Esophagus muscularis mucosa (tissue), 4 donors: ENCODE measurements at regions not wholly inside any gene's neighbourhood (a gene's known extent, or its start where the extent isn't known, plus 50 kb on each side); places are given as distances from the start of the nearest gene placed in this dataset.

Source experiments
- DNase-seq: peaks from one replicate; pipeline ENCODE4 v3.0.0-alpha.2; 2017; ENCODE audit errors: extremely low spot score
- H3K27ac ChIP-seq, 4 donors: fragments of 200-600 bp; sonication (generic); replicated peaks in 1 of 4; 1 replicate in 3 of 4; 2 replicates in 1 of 4; pipeline ENCODE4 v1.5.1; 2016 to 2019; ENCODE audit warnings: mild to moderate bottlenecking in 1 of 4
- H3K27me3 ChIP-seq, 4 donors: fragments of 200-600 bp; sonication (generic); one replicate each; pipeline versions ENCODE4 v1.5.1 to v1.6.0; 2016 to 2019
- H3K36me3 ChIP-seq, 4 donors: fragments of 200-600 bp; sonication (generic); one replicate each; pipeline ENCODE4 v1.5.1; 2016 to 2019
- H3K4me1 ChIP-seq, 4 donors: fragments of 200-600 bp; sonication (generic); one replicate each; pipeline ENCODE4 v1.5.1; 2016 to 2019
- H3K4me3 ChIP-seq, 4 donors: fragments of 200-600 bp; sonication (generic); 1 replicate in 2 of 4; 2 replicates in 2 of 4; pipeline ENCODE4 v1.5.1; 2016 to 2019; ENCODE audit warnings: mild to moderate bottlenecking in 4 of 4, moderate library complexity in 1 of 4
- H3K9me3 ChIP-seq, 4 donors: fragments of 200-600 bp; sonication (generic); 1 replicate in 3 of 4; 2 replicates in 1 of 4; pipeline ENCODE4 v1.5.1; 2016 to 2019
- EP300 ChIP-seq: sonication (generic); formaldehyde crosslinking; IDR thresholded peaks from one replicate; pipeline ENCODE4 v1.6.1; 2017; ENCODE audit warnings: antibody characterized with exemption
- POLR2A ChIP-seq: fragments of 450-650 bp; IDR thresholded peaks from one replicate; pipeline ENCODE4 v1.6.1; 2017; ENCODE audit warnings: antibody characterized with exemption, moderate library complexity, mild to moderate bottlenecking, low read depth
- POLR2AphosphoS5 ChIP-seq, 2 donors: sonication (generic); formaldehyde crosslinking; IDR thresholded peaks; one replicate each; pipeline ENCODE4 v1.6.1; 2017; ENCODE audit warnings: antibody characterized with exemption in 2 of 2
- WGBS: methylation state at CpG from one replicate; pipeline ENCODE4 v1.1.5; 2018; 5-methylcytosine and 5-hydroxymethylcytosine counted together
- intact Hi-C: fragments of 100-400 bp; cut with DNase I; formaldehyde crosslinking; loops from one replicate; pipeline ENCODE4 v1.15.1; 2023
- TF ChIP-seq, protein P1 (sequence below), 3 experiments: fragments of 200-600 bp in 2 of 3; fragments of 450-650 bp in 1 of 3; sonication (generic) in 2 of 3; IDR thresholded peaks; one replicate each; pipeline ENCODE4 v1.5.1; 2017 to 2019; ENCODE audit warnings: antibody characterized with exemption in 3 of 3, mild to moderate bottlenecking in 2 of 3, moderate library complexity in 1 of 3

DNA sequence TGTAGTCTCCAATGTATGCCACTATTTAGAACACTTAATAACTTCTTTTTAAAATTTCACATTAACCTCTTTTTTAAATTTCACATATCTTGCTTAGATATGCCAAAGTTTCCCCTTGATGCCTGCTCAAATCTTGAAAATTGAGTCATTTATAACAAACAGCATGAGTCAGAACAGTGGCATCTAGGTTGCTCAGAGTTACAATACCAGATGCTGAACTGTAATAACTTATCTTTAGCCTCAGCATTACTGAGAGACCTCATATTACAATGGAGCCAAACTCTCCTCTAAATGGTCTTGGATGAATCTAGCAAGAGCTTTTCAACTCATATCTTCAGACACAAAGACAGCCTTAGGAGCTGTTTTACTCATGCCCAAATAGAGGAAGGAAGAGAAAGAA lies 439.3 kb upstream of the ARPP21 start:
- Histone ChIP-seq H3K36me3 (no peaks in the 10 kb centered on the region), H3K27me3 (no peaks in the 10 kb centered on the region), H3K9me3 (no peaks in the 10 kb centered on the region), H3K27ac (no peak overlapping the region), H3K4me1 (no peaks in the 10 kb centered on the region), H3K4me3 (no peak overlapping the region)
- no peak for TF ChIP-seq EP300
- no peak for TF ChIP-seq POLR2A
- no peak for TF ChIP-seq POLR2AphosphoS5 (IDR thresholded peaks at IDR 0.05)
- TF ChIP-seq, protein P1, sequence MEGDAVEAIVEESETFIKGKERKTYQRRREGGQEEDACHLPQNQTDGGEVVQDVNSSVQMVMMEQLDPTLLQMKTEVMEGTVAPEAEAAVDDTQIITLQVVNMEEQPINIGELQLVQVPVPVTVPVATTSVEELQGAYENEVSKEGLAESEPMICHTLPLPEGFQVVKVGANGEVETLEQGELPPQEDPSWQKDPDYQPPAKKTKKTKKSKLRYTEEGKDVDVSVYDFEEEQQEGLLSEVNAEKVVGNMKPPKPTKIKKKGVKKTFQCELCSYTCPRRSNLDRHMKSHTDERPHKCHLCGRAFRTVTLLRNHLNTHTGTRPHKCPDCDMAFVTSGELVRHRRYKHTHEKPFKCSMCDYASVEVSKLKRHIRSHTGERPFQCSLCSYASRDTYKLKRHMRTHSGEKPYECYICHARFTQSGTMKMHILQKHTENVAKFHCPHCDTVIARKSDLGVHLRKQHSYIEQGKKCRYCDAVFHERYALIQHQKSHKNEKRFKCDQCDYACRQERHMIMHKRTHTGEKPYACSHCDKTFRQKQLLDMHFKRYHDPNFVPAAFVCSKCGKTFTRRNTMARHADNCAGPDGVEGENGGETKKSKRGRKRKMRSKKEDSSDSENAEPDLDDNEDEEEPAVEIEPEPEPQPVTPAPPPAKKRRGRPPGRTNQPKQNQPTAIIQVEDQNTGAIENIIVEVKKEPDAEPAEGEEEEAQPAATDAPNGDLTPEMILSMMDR (IDR thresholded peaks at IDR 0.05) = no peak
- no peak for DNase-seq
- intact Hi-C loops = no loop called here

DNA sequence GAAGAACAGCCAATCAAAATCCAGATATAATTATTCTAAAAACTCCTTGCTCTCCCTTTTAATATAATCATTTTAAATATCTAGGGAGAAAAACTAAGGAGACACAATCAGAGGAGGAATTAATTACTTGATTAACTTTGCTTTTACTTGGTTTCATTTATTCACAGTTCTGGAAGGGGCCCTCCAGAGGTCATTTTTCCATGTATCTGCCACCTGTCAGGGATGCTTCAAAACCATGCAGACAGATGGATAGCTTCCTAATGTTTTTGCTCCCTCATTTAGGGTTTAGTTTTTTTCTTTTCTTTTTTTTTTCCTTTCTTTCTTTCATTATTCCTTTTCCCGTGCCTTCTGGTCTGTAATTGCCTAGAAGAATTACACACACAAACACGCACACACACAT lies 438.1 kb upstream of the ARPP21 start:
- H3K9me3 ChIP-seq = no peaks in the 10 kb centered on the region
- no peaks in the 10 kb centered on the region for H3K4me1 ChIP-seq
- TF ChIP-seq EP300 = no peak
- TF ChIP-seq POLR2A = no peak
- TF ChIP-seq POLR2AphosphoS5 (IDR thresholded peaks at IDR 0.05) = no peak
- TF ChIP-seq, protein P1 (IDR thresholded peaks at IDR 0.05) = no peak
- H3K36me3 ChIP-seq = no peaks in the 10 kb centered on the region
- no peaks in the 10 kb centered on the region for H3K27me3 ChIP-seq
- no peak for DNase-seq
- no peak overlapping the region for H3K4me3 ChIP-seq
- intact Hi-C loops = no loop called here
- WGBS = 75% methylated on average over 2 of the region's 2 CpGs
- no peak overlapping the region for H3K27ac ChIP-seq

DNA sequence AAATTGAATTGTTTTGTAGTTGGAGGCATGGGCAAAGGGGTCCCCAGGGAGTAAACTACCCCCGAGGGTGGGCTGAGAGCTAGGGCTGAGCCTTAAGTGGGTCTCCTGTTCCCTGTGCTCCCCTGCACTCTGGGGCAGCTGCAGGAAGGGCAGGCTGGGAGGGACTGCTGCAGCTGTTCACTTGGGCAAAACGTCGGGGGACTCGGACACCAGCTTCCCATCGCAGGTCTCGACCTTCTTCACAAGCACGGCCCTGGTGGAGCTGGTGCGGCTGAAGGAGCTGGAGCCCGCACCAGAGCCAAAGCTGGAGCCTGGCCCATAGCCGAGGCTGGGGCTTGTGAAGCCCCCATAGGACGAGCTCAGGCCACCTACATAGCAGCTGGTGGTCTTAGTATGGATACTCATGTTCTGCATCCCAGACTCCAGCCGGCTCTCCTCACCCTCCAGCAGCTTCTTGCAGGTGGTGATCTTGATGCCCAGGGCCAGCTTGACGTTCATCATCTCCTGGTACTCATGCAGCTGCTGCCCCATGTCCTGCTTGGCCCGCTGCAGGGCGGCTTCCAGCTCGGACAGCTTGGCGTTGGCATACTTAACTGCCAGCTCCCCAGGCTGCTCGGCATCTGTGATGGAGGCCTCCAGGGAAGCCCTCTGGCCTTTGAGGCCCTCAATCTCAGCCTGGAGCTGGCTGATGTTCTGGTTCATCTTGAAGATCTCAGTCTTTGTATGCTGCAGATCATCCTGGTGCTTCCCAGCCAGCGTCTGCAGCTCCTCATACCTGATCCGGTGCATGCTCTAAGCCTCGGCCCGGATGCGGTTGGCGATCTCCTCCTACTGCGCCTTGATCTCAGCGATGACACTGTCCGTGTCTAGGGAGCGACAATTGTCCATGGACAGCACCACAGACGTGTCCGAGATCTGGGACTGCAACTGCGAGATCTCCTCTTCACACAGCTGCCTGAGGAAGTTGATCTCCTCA lies 423.5 kb upstream of the ARPP21 start:
- intact Hi-C loops = no loop called here
- Histone ChIP-seq H3K36me3 (no peaks in the 10 kb centered on the region), H3K9me3 (peaks cover 0 to 2% (median 0%) of the 10 kb centered on the region in 4 donors), H3K27me3 (no peaks in the 10 kb centered on the region), H3K27ac (no peak overlapping the region), H3K4me3 (no peak overlapping the region), H3K4me1 (no peaks in the 10 kb centered on the region)
- WGBS = 92% methylated on average over 31 of the region's 31 CpGs
- no peak for TF ChIP-seq POLR2A
- TF ChIP-seq, protein P1 (IDR thresholded peaks at IDR 0.05) = no peak
- TF ChIP-seq POLR2AphosphoS5 (IDR thresholded peaks at IDR 0.05) = no peak
- TF ChIP-seq EP300 = no peak
- DNase-seq = no peak

DNA sequence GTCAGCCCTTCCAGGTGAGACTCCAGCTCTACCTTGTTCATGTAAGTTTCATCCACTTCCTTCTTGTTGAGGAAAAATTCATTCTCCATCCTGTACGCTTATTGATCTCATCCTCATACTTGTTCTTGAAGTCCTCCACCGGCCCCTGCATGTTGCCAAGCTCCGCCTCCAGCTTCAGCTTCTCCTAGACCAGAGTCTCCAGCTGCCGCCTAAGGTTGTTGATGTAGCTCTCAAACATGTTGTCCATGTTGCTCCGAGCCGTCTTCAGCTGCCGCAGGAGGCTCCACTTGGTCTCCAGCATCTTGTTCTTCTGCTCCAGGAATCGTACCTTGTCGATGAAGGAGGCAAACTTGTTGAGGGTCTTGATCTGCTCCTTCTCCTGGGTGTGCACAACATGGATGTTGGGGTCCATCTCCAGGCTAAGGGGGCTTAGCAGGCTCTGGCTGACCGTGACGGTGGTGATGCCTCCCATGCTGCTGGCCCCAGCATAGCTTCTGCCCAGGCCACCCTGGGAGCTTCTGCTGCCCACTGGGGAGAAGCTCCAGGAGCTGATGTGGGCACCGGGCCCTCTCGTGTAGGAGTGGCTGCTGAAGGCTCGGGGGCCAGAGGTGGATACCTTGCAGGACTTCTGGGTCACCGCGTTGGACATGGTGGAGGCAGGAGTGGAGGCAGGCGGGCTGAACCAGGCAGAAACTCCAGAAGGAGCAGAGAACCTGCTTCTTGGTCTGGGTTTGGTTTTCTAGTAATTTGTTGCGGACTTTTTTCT lies 422.6 kb upstream of the ARPP21 start:
- DNase-seq = no peak
- H3K36me3 ChIP-seq = no peaks in the 10 kb centered on the region
- no peak for TF ChIP-seq POLR2A
- TF ChIP-seq POLR2AphosphoS5 (IDR thresholded peaks at IDR 0.05) = no peak
- TF ChIP-seq, protein P1 (IDR thresholded peaks at IDR 0.05) = no peak
- TF ChIP-seq EP300 = no peak
- intact Hi-C loops = no loop called here
- H3K4me3 ChIP-seq = no peak overlapping the region
- no peaks in the 10 kb centered on the region for H3K4me1 ChIP-seq
- H3K27me3 ChIP-seq = no peaks in the 10 kb centered on the region
- no peak overlapping the region for H3K27ac ChIP-seq
- H3K9me3 ChIP-seq = peaks cover 0 to 2% (median 0%) of the 10 kb centered on the region in 4 donors
- whole genome bisulfite sequencing = 91% methylated on average over 18 of the region's 18 CpGs
